ENCODE measurements at regions not wholly inside any gene's neighbourhood (a gene's known extent, or its start where the extent isn't known, plus 50 kb on each side); places are given as distances from the start of the nearest gene placed in this dataset.

- H3K27ac ChIP-seq (ENCODE audit: low read depth, low read length, severe bottlenecking): no peak overlapping the region
- no peaks in the 10 kb centered on the region for H3K4me1 ChIP-seq (ENCODE audit: control insufficient read depth, insufficient read depth, low read length, poor library complexity, severe bottlenecking)
- H3K9me3 ChIP-seq (ENCODE audit: control insufficient read depth, low read length): peaks cover 5% of the 10 kb centered on the region
- no peak overlapping the region for H3K4me3 ChIP-seq (ENCODE audit: extremely low read depth, insufficient read depth, low read length, poor library complexity, severe bottlenecking)
- H3K36me3 ChIP-seq (ENCODE audit: control insufficient read depth, insufficient read depth, low read length): no peaks in the 10 kb centered on the region
- 84 to 94% methylated on average over 5 to 7 of the region's 7 CpGs for WGBS, 2 experiments (ENCODE audit: insufficient coverage in 2 of 2)
Measured at GRCh38 chr1:245054105-245054504, 100.7 kb upstream of the KIF26B start.

DNA sequence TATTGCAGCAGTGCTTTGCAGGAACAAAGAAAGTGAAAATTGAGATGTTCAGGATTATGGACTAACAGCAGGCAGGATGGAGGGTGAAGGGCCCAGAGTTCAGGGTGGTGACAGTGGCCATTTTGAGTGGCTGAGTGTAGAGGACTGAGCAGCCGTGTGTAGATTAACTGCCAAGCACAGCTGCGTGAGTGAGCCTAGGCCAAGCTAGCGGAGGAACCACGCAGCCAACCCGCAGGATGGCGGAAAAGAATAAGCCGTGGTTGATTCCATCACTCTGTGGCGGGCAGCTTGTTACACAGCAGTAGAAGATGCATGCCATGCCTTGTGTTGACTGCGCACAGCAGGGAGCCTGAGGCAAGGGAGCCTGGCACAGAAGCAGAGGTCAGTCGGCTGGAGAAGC is 102.5 kb upstream of the KIF26B start:
- peaks cover 5% of the 10 kb centered on the region for H3K9me3 ChIP-seq (ENCODE audit: control insufficient read depth, low read length)
- no peak overlapping the region for H3K4me3 ChIP-seq (ENCODE audit: extremely low read depth, insufficient read depth, low read length, poor library complexity, severe bottlenecking)
- H3K36me3 ChIP-seq (ENCODE audit: control insufficient read depth, insufficient read depth, low read length): no peaks in the 10 kb centered on the region
- H3K4me1 ChIP-seq (ENCODE audit: control insufficient read depth, insufficient read depth, low read length, poor library complexity, severe bottlenecking): no peaks in the 10 kb centered on the region
- 98 to 99% methylated on average over 9 to 10 of the region's 10 CpGs for WGBS, 2 experiments (ENCODE audit: insufficient coverage in 2 of 2)
- no peak overlapping the region for H3K27ac ChIP-seq (ENCODE audit: low read depth, low read length, severe bottlenecking)

DNA sequence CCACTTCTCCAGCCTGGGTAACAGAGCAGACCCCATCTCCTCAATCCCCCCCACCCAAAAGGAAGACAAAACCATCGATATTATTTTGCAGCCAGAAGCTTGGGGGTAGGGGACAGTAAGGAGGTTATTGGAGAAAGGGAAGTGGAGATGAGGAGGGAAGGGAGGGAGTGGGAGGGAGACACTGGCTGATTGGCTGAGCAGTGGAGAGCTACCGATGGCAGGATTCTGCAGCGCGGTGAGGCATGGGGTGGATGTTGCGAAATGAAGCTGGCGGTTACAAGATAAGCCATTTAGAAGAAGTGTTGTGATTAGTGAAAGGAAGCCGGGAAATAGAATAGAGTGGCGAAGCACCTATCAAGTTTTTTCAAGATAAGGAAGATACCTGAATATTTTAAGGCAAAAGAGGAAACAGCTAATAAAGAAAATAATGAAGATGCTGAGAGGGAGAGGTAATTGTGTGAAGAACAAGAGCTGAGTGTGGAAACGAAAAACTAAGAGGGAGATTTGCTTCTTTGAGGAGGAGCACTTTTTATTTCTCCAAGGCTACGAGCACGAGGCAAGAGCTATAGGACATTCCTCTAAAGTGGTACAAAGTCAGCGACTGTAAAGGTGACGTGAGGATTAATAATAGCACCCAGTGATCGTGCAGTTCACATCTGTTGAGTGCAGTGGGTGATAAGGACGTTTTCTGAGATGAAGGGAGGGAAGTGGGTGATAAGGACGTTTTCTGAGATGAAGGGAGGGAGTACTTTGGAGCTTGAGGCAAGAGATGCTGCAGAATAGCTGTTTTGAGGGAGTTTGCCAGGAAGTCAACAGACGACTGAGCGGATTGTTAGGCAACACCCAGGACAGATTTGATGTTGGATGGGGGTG is 103.2 kb upstream of the KIF26B start:
- WGBS, 2 experiments (ENCODE audit: insufficient coverage in 2 of 2): 63 to 68% methylated on average over 15 to 18 of the region's 18 CpGs

GRCh38 chr1:245046769-245047168 is 108.0 kb upstream of the KIF26B start:
- no peaks in the 10 kb centered on the region for H3K9me3 ChIP-seq (ENCODE audit: control insufficient read depth, low read length)
- 60 to 68% methylated on average over 7 to 9 of the region's 11 CpGs for WGBS, 2 experiments (ENCODE audit: insufficient coverage in 2 of 2)
- H3K27ac ChIP-seq (ENCODE audit: low read depth, low read length, severe bottlenecking): no peak overlapping the region

More for the DNA sequence above, 103.2 kb upstream of the KIF26B start:
- Histone ChIP-seq H3K9me3 (ENCODE audit: control insufficient read depth, low read length) (peaks cover 5% of the 10 kb centered on the region), H3K4me1 (ENCODE audit: control insufficient read depth, insufficient read depth, low read length, poor library complexity, severe bottlenecking) (no peaks in the 10 kb centered on the region), H3K36me3 (ENCODE audit: control insufficient read depth, insufficient read depth, low read length) (no peaks in the 10 kb centered on the region), H3K27ac (ENCODE audit: low read depth, low read length, severe bottlenecking) (no peak overlapping the region), H3K4me3 (ENCODE audit: extremely low read depth, insufficient read depth, low read length, poor library complexity, severe bottlenecking) (no peak overlapping the region)

DNA sequence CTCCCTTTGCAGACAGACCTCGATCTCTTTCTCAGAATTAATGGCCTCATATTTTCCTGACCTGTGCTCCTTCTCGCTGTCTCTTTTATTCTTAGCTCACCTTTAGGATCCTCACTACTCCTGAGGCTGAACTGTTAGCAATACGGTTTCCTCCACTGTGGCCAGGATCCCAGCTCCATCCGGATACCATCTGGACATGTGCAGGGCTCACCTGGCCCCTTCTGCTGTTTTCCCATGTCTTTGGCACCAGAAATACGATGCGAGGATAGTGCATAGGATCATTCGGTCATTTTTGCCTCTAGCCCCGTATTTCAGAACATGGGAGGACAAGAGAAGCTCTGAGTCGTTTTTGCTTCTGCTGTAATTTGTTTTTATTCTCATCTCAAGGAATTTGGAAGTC is 108.5 kb upstream of the KIF26B start:
- H3K36me3 ChIP-seq (ENCODE audit: control insufficient read depth, insufficient read depth, low read length): no peaks in the 10 kb centered on the region
- H3K4me1 ChIP-seq (ENCODE audit: control insufficient read depth, insufficient read depth, low read length, poor library complexity, severe bottlenecking): no peaks in the 10 kb centered on the region
- WGBS, 2 experiments (ENCODE audit: insufficient coverage in 2 of 2): 86 to 89% methylated on average over 7 to 8 of the region's 9 CpGs
- H3K4me3 ChIP-seq (ENCODE audit: extremely low read depth, insufficient read depth, low read length, poor library complexity, severe bottlenecking): no peak overlapping the region
- no peak overlapping the region for H3K27ac ChIP-seq (ENCODE audit: low read depth, low read length, severe bottlenecking)
- no peaks in the 10 kb centered on the region for H3K9me3 ChIP-seq (ENCODE audit: control insufficient read depth, low read length)

More at GRCh38 chr1:245046769-245047168, 108.0 kb upstream of the KIF26B start:
- Histone ChIP-seq H3K4me3 (ENCODE audit: extremely low read depth, insufficient read depth, low read length, poor library complexity, severe bottlenecking) (no peak overlapping the region), H3K36me3 (ENCODE audit: control insufficient read depth, insufficient read depth, low read length) (no peaks in the 10 kb centered on the region), H3K4me1 (ENCODE audit: control insufficient read depth, insufficient read depth, low read length, poor library complexity, severe bottlenecking) (no peaks in the 10 kb centered on the region)

DNA sequence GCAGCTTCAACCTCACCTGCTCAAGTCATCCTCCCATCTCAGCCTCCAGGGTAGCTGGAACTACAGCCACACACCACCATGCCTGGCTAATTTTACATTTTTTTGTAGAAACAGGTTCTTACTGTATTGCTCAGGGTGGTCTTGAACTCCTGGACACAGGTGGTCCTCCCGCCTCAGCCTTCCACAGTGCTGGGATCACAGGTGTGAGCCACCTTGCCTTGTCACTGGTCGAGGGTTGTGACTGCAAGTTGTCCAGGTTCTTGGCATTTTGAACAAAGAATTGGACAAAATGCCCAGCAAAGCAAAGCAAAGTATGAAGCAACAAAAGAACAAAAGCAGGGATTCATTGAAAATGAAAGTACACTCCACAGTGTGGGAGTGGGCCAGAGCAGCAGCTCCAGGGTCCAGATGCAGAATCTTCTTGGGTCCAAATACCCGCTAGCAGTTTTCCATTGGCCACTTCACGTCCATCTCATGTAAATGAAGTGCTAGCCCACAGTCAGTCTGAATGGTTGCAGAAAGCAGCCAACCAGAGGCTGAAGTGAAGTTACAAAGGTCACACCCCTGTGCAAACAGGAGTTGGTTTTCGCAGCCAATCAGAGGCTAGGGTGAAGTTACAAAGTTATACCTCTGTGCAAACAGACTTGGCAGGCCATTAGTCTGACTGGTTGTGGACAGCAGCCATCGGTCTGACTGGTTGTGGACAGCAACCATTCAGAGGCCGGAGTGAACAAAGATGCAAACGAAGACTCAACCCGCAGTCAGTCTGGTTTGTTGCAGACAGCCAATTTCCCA is 109.5 kb upstream of the KIF26B start:
- Histone ChIP-seq H3K9me3 (ENCODE audit: control insufficient read depth, low read length) (no peaks in the 10 kb centered on the region), H3K4me3 (ENCODE audit: extremely low read depth, insufficient read depth, low read length, poor library complexity, severe bottlenecking) (no peak overlapping the region)
- WGBS, 2 experiments (ENCODE audit: insufficient coverage in 2 of 2): 87% methylated on average over 6 to 9 of the region's 9 CpGs

GRCh38 chr1:245043611-245043940 is 111.2 kb upstream of the KIF26B start:
- Histone ChIP-seq H3K4me3 (ENCODE audit: extremely low read depth, insufficient read depth, low read length, poor library complexity, severe bottlenecking) (no peak overlapping the region), H3K9me3 (ENCODE audit: control insufficient read depth, low read length) (no peaks in the 10 kb centered on the region), H3K27ac (ENCODE audit: low read depth, low read length, severe bottlenecking) (no peak overlapping the region), H3K36me3 (ENCODE audit: control insufficient read depth, insufficient read depth, low read length) (no peaks in the 10 kb centered on the region), H3K4me1 (ENCODE audit: control insufficient read depth, insufficient read depth, low read length, poor library complexity, severe bottlenecking) (no peaks in the 10 kb centered on the region)
- 92 to 93% methylated on average over 3 to 4 of the region's 6 CpGs for WGBS, 2 experiments (ENCODE audit: insufficient coverage in 2 of 2)

More for the DNA sequence above, 109.5 kb upstream of the KIF26B start:
- Histone ChIP-seq H3K4me1 (ENCODE audit: control insufficient read depth, insufficient read depth, low read length, poor library complexity, severe bottlenecking) (no peaks in the 10 kb centered on the region), H3K36me3 (ENCODE audit: control insufficient read depth, insufficient read depth, low read length) (no peaks in the 10 kb centered on the region), H3K27ac (ENCODE audit: low read depth, low read length, severe bottlenecking) (no peak overlapping the region)

DNA sequence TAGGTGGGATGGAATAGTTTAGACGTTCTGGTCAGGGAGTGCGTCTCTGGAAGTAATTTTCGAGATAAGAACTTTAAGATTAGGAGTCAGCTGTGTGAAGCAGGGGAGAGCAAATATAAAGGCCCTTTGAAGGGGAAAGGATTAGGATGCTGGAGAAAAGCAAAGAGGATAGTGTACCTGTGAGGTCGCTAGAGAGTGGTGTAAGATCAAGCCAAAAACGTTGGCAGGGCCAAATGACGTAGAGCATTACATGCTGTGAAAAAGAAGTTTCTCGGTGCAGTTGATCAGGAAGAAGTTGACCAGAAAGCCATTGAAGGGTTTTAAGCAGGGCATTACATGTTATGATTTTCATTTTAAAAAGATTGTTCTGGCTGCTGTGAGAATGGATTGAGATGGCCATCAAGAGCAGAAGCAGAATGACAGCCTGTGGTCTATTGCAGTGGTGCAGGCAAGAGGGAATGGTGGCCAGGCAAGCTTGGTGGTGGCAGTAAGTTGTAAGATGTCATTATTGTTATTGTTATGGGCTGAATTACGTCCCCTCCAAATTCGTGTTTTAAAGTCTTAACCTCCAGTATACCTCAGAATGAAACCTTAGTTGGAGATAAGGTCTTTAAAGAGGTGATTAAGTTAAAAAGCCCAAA is 113.6 kb upstream of the KIF26B start:
- H3K4me1 ChIP-seq (ENCODE audit: control insufficient read depth, insufficient read depth, low read length, poor library complexity, severe bottlenecking): no peaks in the 10 kb centered on the region
- H3K9me3 ChIP-seq (ENCODE audit: control insufficient read depth, low read length): no peaks in the 10 kb centered on the region
- H3K4me3 ChIP-seq (ENCODE audit: extremely low read depth, insufficient read depth, low read length, poor library complexity, severe bottlenecking): no peak overlapping the region
- no peaks in the 10 kb centered on the region for H3K36me3 ChIP-seq (ENCODE audit: control insufficient read depth, insufficient read depth, low read length)
- H3K27ac ChIP-seq (ENCODE audit: low read depth, low read length, severe bottlenecking): no peak overlapping the region
- 81 to 86% methylated on average over 7 of the region's 9 CpGs for WGBS, 2 experiments (ENCODE audit: insufficient coverage in 2 of 2)

GRCh38 chr1:245039196-245039595 is 115.6 kb upstream of the KIF26B start:
- Histone ChIP-seq H3K4me1 (ENCODE audit: control insufficient read depth, insufficient read depth, low read length, poor library complexity, severe bottlenecking) (no peaks in the 10 kb centered on the region), H3K4me3 (ENCODE audit: extremely low read depth, insufficient read depth, low read length, poor library complexity, severe bottlenecking) (no peak overlapping the region), H3K9me3 (ENCODE audit: control insufficient read depth, low read length) (no peaks in the 10 kb centered on the region), H3K27ac (ENCODE audit: low read depth, low read length, severe bottlenecking) (no peak overlapping the region), H3K36me3 (ENCODE audit: control insufficient read depth, insufficient read depth, low read length) (no peaks in the 10 kb centered on the region)
- 93 to 95% methylated on average over 2 of the region's 3 CpGs for WGBS, 2 experiments (ENCODE audit: insufficient coverage in 2 of 2)

DNA sequence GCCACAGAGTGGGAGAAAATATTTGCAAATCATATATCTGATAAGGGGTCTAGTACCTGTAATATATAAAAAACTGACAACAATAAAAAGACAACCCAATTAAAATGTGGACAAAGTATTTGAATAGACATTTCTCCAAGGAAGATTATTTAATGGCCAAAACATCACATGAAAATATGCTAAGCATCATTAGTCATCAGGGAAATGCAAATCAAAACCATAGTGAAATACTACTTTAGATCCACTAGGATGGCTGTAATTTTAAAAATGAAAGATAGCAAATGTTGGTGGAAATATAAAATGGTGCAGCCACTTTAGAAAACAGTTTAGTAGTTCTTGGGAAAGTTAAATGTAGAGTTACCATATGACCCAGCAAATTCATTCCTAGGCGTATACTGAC is 118.7 kb upstream of the KIF26B start:
- no CpG with 5 or more reads among the region's 1 CpG for WGBS, 2 experiments (ENCODE audit: insufficient coverage in 2 of 2)
- Histone ChIP-seq H3K27ac (ENCODE audit: low read depth, low read length, severe bottlenecking) (no peak overlapping the region), H3K9me3 (ENCODE audit: control insufficient read depth, low read length) (no peaks in the 10 kb centered on the region), H3K4me3 (ENCODE audit: extremely low read depth, insufficient read depth, low read length, poor library complexity, severe bottlenecking) (no peak overlapping the region), H3K4me1 (ENCODE audit: control insufficient read depth, insufficient read depth, low read length, poor library complexity, severe bottlenecking) (no peaks in the 10 kb centered on the region), H3K36me3 (ENCODE audit: control insufficient read depth, insufficient read depth, low read length) (no peaks in the 10 kb centered on the region)

Measured in mesodermal cell (in vitro differentiated cells).